CD4-positive, alpha-beta T cell (primary cell): ENCODE measurements at regions not wholly inside any gene's neighbourhood (a gene's known extent, or its start where the extent isn't known, plus 50 kb on each side); places are given as distances from the start of the nearest gene placed in this dataset.

Experiments used
- ATAC-seq: fragments of 200-7000 bp; cut with Tn5 transposase; one replicate; pipeline ENCODE4 v1.10.0; 2022; ENCODE audit warnings: mild to moderate bottlenecking; ENCODE audit not compliant: poor library complexity
- CTCF ChIA-PET: fragments of 350-600 bp; sonication (Branson Sonifier 250); formaldehyde crosslinking; loops from one replicate; lab custom pipeline; 2021; ENCODE audit warnings: antibody characterized with exemption, inconsistent platforms; lab: Charles Lee
- POLR2A ChIA-PET: fragments of 350-600 bp; sonication (Branson Sonifier 250); formaldehyde crosslinking; loops from one replicate; lab custom pipeline; 2021; ENCODE audit warnings: antibody characterized with exemption, inconsistent platforms; lab: Charles Lee
- DNase-seq, 14 experiments: peaks; one replicate each; pipeline ENCODE4 v3.0.0-alpha.2; 2013 to 2020; ENCODE audit warnings: mixed read lengths in 2 of 14
- H3K27ac ChIP-seq, 2 donors: one replicate each; pipeline versions ENCODE4 v1.5.1 to v1.7.0; 2013; ENCODE audit warnings: low read length in 2 of 2, low read depth in 1 of 2, mild to moderate bottlenecking in 1 of 2
- H3K27me3 ChIP-seq, 2 experiments: 1 replicate in 1 of 2; 2 replicates in 1 of 2; pipeline versions ENCODE4 v1.6.1 to v1.7.0; 2013; ENCODE audit warnings: low read length in 2 of 2, control low read depth in 1 of 2, mild to moderate bottlenecking in 1 of 2, moderate library complexity in 1 of 2; ENCODE audit not compliant: insufficient read depth in 2 of 2, control insufficient read depth in 1 of 2
- H3K36me3 ChIP-seq: one replicate; pipeline ENCODE4 v1.6.1; 2013; ENCODE audit warnings: low read length, control low read depth; ENCODE audit not compliant: insufficient read depth
- H3K4me1 ChIP-seq: one replicate; pipeline ENCODE4 v1.6.1; 2013; ENCODE audit warnings: low read length, control low read depth; ENCODE audit not compliant: insufficient read depth
- H3K4me3 ChIP-seq: one replicate; pipeline ENCODE4 v1.5.1; 2013; ENCODE audit warnings: mild to moderate bottlenecking, low read length, moderate library complexity
- H3K9me3 ChIP-seq, 2 experiments: 1 replicate in 1 of 2; 2 replicates in 1 of 2; pipeline versions ENCODE4 v1.6.1 to v1.7.0; 2013; ENCODE audit warnings: low read length in 2 of 2, mild to moderate bottlenecking in 2 of 2, control low read depth in 1 of 2, moderate library complexity in 1 of 2; ENCODE audit not compliant: control insufficient read depth in 1 of 2, insufficient read depth in 1 of 2
- H3K27ac Mint-ChIP-seq: one replicate; pipeline ENCODE4 v1.8.0; 2020; ENCODE audit warnings: mixed read lengths
- H3K27me3 Mint-ChIP-seq: one replicate; pipeline ENCODE4 v1.8.0; 2021; ENCODE audit warnings: mixed read lengths
- H3K36me3 Mint-ChIP-seq: one replicate; pipeline ENCODE4 v1.8.0; 2021; ENCODE audit warnings: low read depth, mixed read lengths
- H3K4me1 Mint-ChIP-seq: one replicate; pipeline ENCODE4 v1.8.0; 2021; ENCODE audit warnings: low read depth, mixed read lengths
- H3K4me3 Mint-ChIP-seq: one replicate; pipeline ENCODE4 v1.8.0; 2020; ENCODE audit warnings: mild to moderate bottlenecking, mixed read lengths
- H3K9me3 Mint-ChIP-seq: one replicate; pipeline ENCODE4 v1.8.0; 2020; ENCODE audit warnings: mixed read lengths
- CTCF ChIP-seq: fragments of 200-600 bp; IDR thresholded peaks from one replicate; pipeline ENCODE4 v1.8.0; 2022; ENCODE audit warnings: antibody characterized with exemption, mild to moderate bottlenecking
- intact Hi-C, 2 experiments: fragments of 100-400 bp; cut with DNase I in 1 of 2; cut with micrococcal nuclease in 1 of 2; formaldehyde crosslinking; loops; one replicate each; pipeline versions ENCODE4 v1.15.1 to v1.9.0; 2023 to 2025; cut with DNase I, micrococcal nuclease

GRCh38 chr12:107967170-107967569 is 161.9 kb upstream of the WSCD2 start:
- H3K36me3 Mint-ChIP-seq: no peaks in the 10 kb centered on the region
- Histone ChIP-seq H3K4me3 (no peak overlapping the region), H3K27ac (no peak overlapping the region), H3K27me3 (peaks cover 0 to 6% of the 10 kb centered on the region in 2 experiments), H3K36me3 (no peaks in the 10 kb centered on the region), H3K9me3 (no peaks in the 10 kb centered on the region), H3K4me1 (no peaks in the 10 kb centered on the region)
- H3K9me3 Mint-ChIP-seq: no peaks in the 10 kb centered on the region
- no peak overlapping the region for H3K27ac Mint-ChIP-seq
- H3K4me3 Mint-ChIP-seq: no peak overlapping the region
- H3K4me1 Mint-ChIP-seq: no peaks in the 10 kb centered on the region
- no peak for TF ChIP-seq CTCF
- H3K27me3 Mint-ChIP-seq: peaks cover 5% of the 10 kb centered on the region
- ChIA-PET POLR2A (no interaction called here), CTCF (no interaction called here)
- intact Hi-C loops: no loop called here
- ATAC-seq (no peak), DNase-seq (no peak)

- peaks cover 23% of the 10 kb centered on the region for H3K27me3 Mint-ChIP-seq
- H3K36me3 Mint-ChIP-seq: no peaks in the 10 kb centered on the region
- ChIA-PET CTCF (no interaction called here), POLR2A (no interaction called here)
- DNase-seq (no peak), ATAC-seq (no peak)
- H3K9me3 ChIP-seq: peaks cover 7 to 8% of the 10 kb centered on the region in 2 experiments
- no peak overlapping the region for H3K4me3 Mint-ChIP-seq
- no peak overlapping the region for H3K27ac Mint-ChIP-seq
- H3K27ac ChIP-seq: no peak overlapping the region
- H3K4me1 Mint-ChIP-seq: no peaks in the 10 kb centered on the region
- no peaks in the 10 kb centered on the region for H3K4me1 ChIP-seq
- intact Hi-C loops: no loop called here
- H3K4me3 ChIP-seq: no peak overlapping the region
- no peaks in the 10 kb centered on the region for H3K36me3 ChIP-seq
- no peaks in the 10 kb centered on the region for H3K9me3 Mint-ChIP-seq
- TF ChIP-seq CTCF: no peak
- H3K27me3 ChIP-seq: peaks cover 0 to 10% of the 10 kb centered on the region in 2 experiments
Measured at GRCh38 chr12:107973950-107974349, 155.1 kb upstream of the WSCD2 start.

- H3K27ac ChIP-seq: no peak overlapping the region
- H3K36me3 ChIP-seq: no peaks in the 10 kb centered on the region
- no peak overlapping the region for H3K4me3 ChIP-seq
- ChIA-PET POLR2A (no interaction called here), CTCF (no interaction called here)
- peaks cover 31% of the 10 kb centered on the region for H3K27me3 Mint-ChIP-seq
- no peak for TF ChIP-seq CTCF
- DNase-seq (no peak), ATAC-seq (no peak)
- H3K4me1 ChIP-seq: no peaks in the 10 kb centered on the region
- intact Hi-C loops: no loop called here
- H3K9me3 ChIP-seq: peaks cover 7 to 8% of the 10 kb centered on the region in 2 experiments
- H3K27me3 ChIP-seq: peaks cover 0 to 10% of the 10 kb centered on the region in 2 experiments
- no peaks in the 10 kb centered on the region for H3K36me3 Mint-ChIP-seq
- H3K4me3 Mint-ChIP-seq: no peak overlapping the region
- H3K27ac Mint-ChIP-seq: no peak overlapping the region
- no peaks in the 10 kb centered on the region for H3K4me1 Mint-ChIP-seq
- no peaks in the 10 kb centered on the region for H3K9me3 Mint-ChIP-seq
Measured at GRCh38 chr12:107976331-107976730, 152.8 kb upstream of the WSCD2 start.
